ENCODE measurements at regions not wholly inside any gene's neighbourhood (a gene's known extent, or its start where the extent isn't known, plus 50 kb on each side); places are given as distances from the start of the nearest gene placed in this dataset.

DNA sequence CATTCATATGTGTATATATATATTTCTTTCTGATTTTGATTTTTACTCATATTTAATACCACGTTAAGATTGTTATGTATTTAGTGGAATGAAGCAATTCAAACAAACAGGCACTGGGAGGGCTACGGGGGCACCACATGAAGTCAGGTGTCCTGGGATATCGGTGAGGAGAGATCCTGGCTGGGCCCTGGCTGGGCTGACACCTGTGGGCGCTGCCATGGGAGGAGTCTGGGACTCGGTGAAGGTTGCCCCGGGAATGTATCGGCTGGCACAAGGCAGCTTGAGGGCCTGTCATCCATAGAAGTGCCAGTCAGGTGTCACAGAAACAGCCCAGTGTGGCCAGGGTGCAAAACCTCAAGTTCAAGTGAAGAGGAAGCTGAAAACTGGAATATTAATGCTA lies 766.9 kb upstream of the ARPP21 start:
- Histone ChIP-seq H3K4me3 (ENCODE audit: insufficient read depth, low read length, poor library complexity, severe bottlenecking) (no peak overlapping the region), H3K27ac (ENCODE audit: low read depth, low read length) (no peak overlapping the region), H3F3A (ENCODE audit: insufficient read depth) (no peaks in the 10 kb centered on the region), H2AFZ (ENCODE audit: low read depth, low read length, severe bottlenecking) (no peak overlapping the region), H3K9me2 (replicated peaks; ENCODE audit: insufficient read depth, low read length) (no peaks in the 10 kb centered on the region), H3K36me3 (ENCODE audit: low read length) (no peaks in the 10 kb centered on the region), H3K79me2 (ENCODE audit: insufficient read depth, low read length) (no peaks in the 10 kb centered on the region), H3K9me3 (ENCODE audit: insufficient read depth, low read length) (no peaks in the 10 kb centered on the region), H3K27me3 (ENCODE audit: low read length) (no peaks in the 10 kb centered on the region), H4K20me1 (ENCODE audit: low read depth, low read length) (no peaks in the 10 kb centered on the region), H3K9ac (ENCODE audit: low read length) (no peak overlapping the region), H3K4me2 (ENCODE audit: low read depth, low read length, poor library complexity, severe bottlenecking) (no peak overlapping the region)
- no peak for TF ChIP-seq EZH2phosphoT487 (conservative IDR thresholded peaks at IDR 0.05; ENCODE audit: low read length)
- TF ChIP-seq, protein P1, sequence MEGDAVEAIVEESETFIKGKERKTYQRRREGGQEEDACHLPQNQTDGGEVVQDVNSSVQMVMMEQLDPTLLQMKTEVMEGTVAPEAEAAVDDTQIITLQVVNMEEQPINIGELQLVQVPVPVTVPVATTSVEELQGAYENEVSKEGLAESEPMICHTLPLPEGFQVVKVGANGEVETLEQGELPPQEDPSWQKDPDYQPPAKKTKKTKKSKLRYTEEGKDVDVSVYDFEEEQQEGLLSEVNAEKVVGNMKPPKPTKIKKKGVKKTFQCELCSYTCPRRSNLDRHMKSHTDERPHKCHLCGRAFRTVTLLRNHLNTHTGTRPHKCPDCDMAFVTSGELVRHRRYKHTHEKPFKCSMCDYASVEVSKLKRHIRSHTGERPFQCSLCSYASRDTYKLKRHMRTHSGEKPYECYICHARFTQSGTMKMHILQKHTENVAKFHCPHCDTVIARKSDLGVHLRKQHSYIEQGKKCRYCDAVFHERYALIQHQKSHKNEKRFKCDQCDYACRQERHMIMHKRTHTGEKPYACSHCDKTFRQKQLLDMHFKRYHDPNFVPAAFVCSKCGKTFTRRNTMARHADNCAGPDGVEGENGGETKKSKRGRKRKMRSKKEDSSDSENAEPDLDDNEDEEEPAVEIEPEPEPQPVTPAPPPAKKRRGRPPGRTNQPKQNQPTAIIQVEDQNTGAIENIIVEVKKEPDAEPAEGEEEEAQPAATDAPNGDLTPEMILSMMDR (IDR thresholded peaks at IDR 0.05; ENCODE audit: insufficient read depth, low read length, poor library complexity, severe bottlenecking): no peak

DNA sequence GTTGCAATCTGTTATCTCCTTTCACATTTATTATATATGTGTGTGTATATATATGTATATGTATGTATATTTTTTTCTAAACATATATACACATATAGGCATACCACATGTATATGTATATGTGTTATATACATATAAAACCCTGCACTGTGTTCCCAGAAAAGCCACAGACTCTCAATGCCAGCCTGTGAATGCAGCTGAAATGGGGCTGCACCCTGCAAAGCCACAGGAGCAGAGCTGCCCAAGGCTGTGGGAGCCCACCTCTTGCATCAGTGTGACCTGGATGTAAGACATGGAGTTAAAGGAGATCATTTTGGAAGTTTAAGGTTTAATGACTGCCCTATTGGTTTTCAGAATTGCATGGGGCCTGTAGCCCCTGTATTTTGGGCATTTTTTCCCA lies 762.3 kb upstream of the ARPP21 start:
- Histone ChIP-seq H3K9ac (ENCODE audit: low read length) (no peak overlapping the region), H3K9me2 (replicated peaks; ENCODE audit: insufficient read depth, low read length) (no peaks in the 10 kb centered on the region), H3K27me3 (ENCODE audit: low read length) (no peaks in the 10 kb centered on the region), H3K27ac (ENCODE audit: low read depth, low read length) (no peak overlapping the region), H3K79me2 (ENCODE audit: insufficient read depth, low read length) (no peaks in the 10 kb centered on the region), H3F3A (ENCODE audit: insufficient read depth) (no peaks in the 10 kb centered on the region), H3K36me3 (ENCODE audit: low read length) (no peaks in the 10 kb centered on the region), H3K4me2 (ENCODE audit: low read depth, low read length, poor library complexity, severe bottlenecking) (no peak overlapping the region), H2AFZ (ENCODE audit: low read depth, low read length, severe bottlenecking) (no peak overlapping the region), H4K20me1 (ENCODE audit: low read depth, low read length) (no peaks in the 10 kb centered on the region), H3K4me3 (ENCODE audit: insufficient read depth, low read length, poor library complexity, severe bottlenecking) (no peak overlapping the region), H3K9me3 (ENCODE audit: insufficient read depth, low read length) (no peaks in the 10 kb centered on the region)
- TF ChIP-seq, protein P1 (IDR thresholded peaks at IDR 0.05; ENCODE audit: insufficient read depth, low read length, poor library complexity, severe bottlenecking): no peak
- no peak for TF ChIP-seq EZH2phosphoT487 (conservative IDR thresholded peaks at IDR 0.05; ENCODE audit: low read length)

DNA sequence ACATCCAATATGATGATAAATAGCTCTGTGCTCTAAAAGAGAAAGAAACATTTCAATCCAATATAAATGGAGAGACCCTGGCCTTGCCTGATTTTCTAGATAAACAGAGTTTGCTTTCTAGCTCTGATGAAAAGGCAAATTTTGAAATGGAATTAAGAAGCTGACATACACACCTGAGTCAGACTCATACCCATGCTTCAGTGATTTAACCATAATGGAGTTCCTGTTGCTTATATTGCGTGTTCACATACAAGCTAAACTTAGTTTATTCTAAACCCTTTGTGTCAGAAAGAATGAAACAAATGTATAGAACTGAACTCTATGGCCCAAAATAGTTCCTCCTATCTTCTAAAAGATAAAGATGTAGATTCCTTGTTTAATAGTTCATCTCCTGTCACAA lies 760.8 kb upstream of the ARPP21 start:
- Histone ChIP-seq H3K4me2 (ENCODE audit: low read depth, low read length, poor library complexity, severe bottlenecking) (no peak overlapping the region), H2AFZ (ENCODE audit: low read depth, low read length, severe bottlenecking) (no peak overlapping the region), H3K9me2 (replicated peaks; ENCODE audit: insufficient read depth, low read length) (no peaks in the 10 kb centered on the region), H3K9ac (ENCODE audit: low read length) (no peak overlapping the region), H3K36me3 (ENCODE audit: low read length) (no peaks in the 10 kb centered on the region), H3K27me3 (ENCODE audit: low read length) (no peaks in the 10 kb centered on the region), H3K9me3 (ENCODE audit: insufficient read depth, low read length) (no peaks in the 10 kb centered on the region), H3K27ac (ENCODE audit: low read depth, low read length) (no peak overlapping the region), H3F3A (ENCODE audit: insufficient read depth) (no peaks in the 10 kb centered on the region), H3K4me3 (ENCODE audit: insufficient read depth, low read length, poor library complexity, severe bottlenecking) (no peak overlapping the region), H3K79me2 (ENCODE audit: insufficient read depth, low read length) (no peaks in the 10 kb centered on the region), H4K20me1 (ENCODE audit: low read depth, low read length) (no peaks in the 10 kb centered on the region)
- no peak for TF ChIP-seq EZH2phosphoT487 (conservative IDR thresholded peaks at IDR 0.05; ENCODE audit: low read length)
- TF ChIP-seq, protein P1 (IDR thresholded peaks at IDR 0.05; ENCODE audit: insufficient read depth, low read length, poor library complexity, severe bottlenecking): no peak
